GM19043 (cell line): ENCODE measurements at regions not wholly inside any gene's neighbourhood (a gene's known extent, or its start where the extent isn't known, plus 50 kb on each side); places are given as distances from the start of the nearest gene placed in this dataset.
"Not testable (repeated sequence)": the region's sequence is repeated elsewhere in the genome, so short reads cannot be mapped to it uniquely, and the experiment has no call there.

Experiments used
- ATAC-seq: cut with Tn5 transposase; IDR thresholded peaks from one replicate; pipeline ENCODE4 v1.9.1; 2021; ENCODE audit warnings: low read depth; ENCODE audit not compliant: unreplicated experiment

- ATAC-seq = no peak
These were observed 383.6 kb downstream of the SLITRK1 start for GRCh38 chr13:83498481-83499190.

- ATAC-seq = no peak
These were observed 384.2 kb downstream of the SLITRK1 start for GRCh38 chr13:83498045-83498444.

- ATAC-seq = no peak
These were observed 385.8 kb downstream of the SLITRK1 start for GRCh38 chr13:83496501-83496900.

- ATAC-seq = no peak
These were observed 397.2 kb downstream of the SLITRK1 start for GRCh38 chr13:83485101-83485500.

GRCh38 chr13:83471011-83471410 is 411.3 kb downstream of the SLITRK1 start:
- no peak for ATAC-seq

- ATAC-seq = no peak
These were observed 412.0 kb downstream of the SLITRK1 start for GRCh38 chr13:83470133-83470797.

- ATAC-seq = no peak
These were observed 428.6 kb downstream of the SLITRK1 start for GRCh38 chr13:83453723-83454122.

GRCh38 chr13:83453300-83453699 is 429.0 kb downstream of the SLITRK1 start:
- no peak for ATAC-seq

GRCh38 chr13:83452292-83452950 is 429.9 kb downstream of the SLITRK1 start:
- no peak for ATAC-seq

GRCh38 chr13:83450591-83450990 is 431.7 kb downstream of the SLITRK1 start:
- ATAC-seq = no peak

GRCh38 chr13:83449668-83450395 is 432.4 kb downstream of the SLITRK1 start:
- ATAC-seq = no peak

GRCh38 chr13:83440465-83440864 is 441.8 kb downstream of the SLITRK1 start:
- no peak for ATAC-seq

GRCh38 chr13:83439464-83439863 is 442.8 kb downstream of the SLITRK1 start:
- ATAC-seq = not testable (repeated sequence)

- no peak for ATAC-seq
These were observed 458.4 kb downstream of the SLITRK1 start for GRCh38 chr13:83423861-83424260.

- no peak for ATAC-seq
These were observed 458.9 kb downstream of the SLITRK1 start for GRCh38 chr13:83423381-83423780.

- ATAC-seq = no peak
These were observed 467.9 kb downstream of the SLITRK1 start for GRCh38 chr13:83414393-83414792.

- no peak for ATAC-seq
These were observed 495.7 kb downstream of the SLITRK1 start for GRCh38 chr13:83386609-83387008.

- ATAC-seq = no peak
These were observed 503.4 kb downstream of the SLITRK1 start for GRCh38 chr13:83378908-83379307.

- no peak for ATAC-seq
These were observed 504.8 kb downstream of the SLITRK1 start for GRCh38 chr13:83377491-83377890.

GRCh38 chr13:83372786-83373185 is 509.5 kb downstream of the SLITRK1 start:
- ATAC-seq = no peak

GRCh38 chr13:83365723-83366122 is 516.6 kb downstream of the SLITRK1 start:
- ATAC-seq = no peak
